ENCODE measurements at regions not wholly inside any gene's neighbourhood (a gene's known extent, or its start where the extent isn't known, plus 50 kb on each side); places are given as distances from the start of the nearest gene placed in this dataset.

- no peaks in the 10 kb centered on the region for H3K9me3 ChIP-seq
- no peak for DNase-seq (ENCODE audit: low spot score)
- H3K4me1 ChIP-seq (replicated peaks), result no peaks in the 10 kb centered on the region
- no peaks in the 10 kb centered on the region for H3K36me3 ChIP-seq
- H3K27ac ChIP-seq, result no peak overlapping the region
- no peak overlapping the region for H3K4me3 ChIP-seq
- TF ChIP-seq CTCF (IDR thresholded peaks at IDR 0.05) (no peak), POLR2AphosphoS5 (IDR thresholded peaks at IDR 0.05) (no peak), POLR2A (IDR thresholded peaks at IDR 0.05) (no peak)
- 78% methylated on average over 5 of the region's 5 CpGs for WGBS
- H3K27me3 ChIP-seq (replicated peaks; ENCODE audit: insufficient read depth), result no peaks in the 10 kb centered on the region
- intact Hi-C loops (cut with DNase I), result no loop called here
Observed at GRCh38 chrX:4322916-4323315, 609.5 kb upstream of the PRKX start.

GRCh38 chrX:4320436-4320947, 607.0 kb upstream of the PRKX start:
- 42% methylated on average over 9 of the region's 9 CpGs for WGBS
- Histone ChIP-seq H3K27ac (no peak overlapping the region), H3K9me3 (no peaks in the 10 kb centered on the region), H3K36me3 (no peaks in the 10 kb centered on the region), H3K27me3 (replicated peaks; ENCODE audit: insufficient read depth) (no peaks in the 10 kb centered on the region), H3K4me3 (no peak overlapping the region), H3K4me1 (replicated peaks) (no peaks in the 10 kb centered on the region)
- intact Hi-C loops (cut with DNase I), result no loop called here
- TF ChIP-seq CTCF (IDR thresholded peaks at IDR 0.05) (no peak), POLR2A (IDR thresholded peaks at IDR 0.05) (no peak), POLR2AphosphoS5 (IDR thresholded peaks at IDR 0.05) (no peak)
- no peak for DNase-seq (ENCODE audit: low spot score)

GRCh38 chrX:4315891-4316290, 602.4 kb upstream of the PRKX start:
- WGBS, result 70% methylated on average over 2 of the region's 2 CpGs
- intact Hi-C loops (cut with DNase I), result no loop called here
- TF ChIP-seq POLR2A (IDR thresholded peaks at IDR 0.05), result no peak
- TF ChIP-seq POLR2AphosphoS5 (IDR thresholded peaks at IDR 0.05), result no peak
- no peak for TF ChIP-seq CTCF (IDR thresholded peaks at IDR 0.05)

GRCh38 chrX:4314586-4314985, 601.1 kb upstream of the PRKX start:
- DNase-seq (ENCODE audit: low spot score), result no peak
- intact Hi-C loops (cut with DNase I), result no loop called here
- 93% methylated on average over 1 of the region's 1 CpG for WGBS

More at GRCh38 chrX:4315891-4316290, 602.4 kb upstream of the PRKX start:
- H3K27ac ChIP-seq, result no peak overlapping the region
- H3K4me1 ChIP-seq (replicated peaks), result no peaks in the 10 kb centered on the region
- H3K9me3 ChIP-seq, result no peaks in the 10 kb centered on the region
- no peak for DNase-seq (ENCODE audit: low spot score)
- H3K27me3 ChIP-seq (replicated peaks; ENCODE audit: insufficient read depth), result no peaks in the 10 kb centered on the region
- H3K36me3 ChIP-seq, result no peaks in the 10 kb centered on the region
- no peak overlapping the region for H3K4me3 ChIP-seq

More at GRCh38 chrX:4314586-4314985, 601.1 kb upstream of the PRKX start:
- H3K36me3 ChIP-seq, result no peaks in the 10 kb centered on the region
- no peaks in the 10 kb centered on the region for H3K9me3 ChIP-seq
- H3K27me3 ChIP-seq (replicated peaks; ENCODE audit: insufficient read depth), result no peaks in the 10 kb centered on the region
- no peak for TF ChIP-seq POLR2AphosphoS5 (IDR thresholded peaks at IDR 0.05)
- no peak for TF ChIP-seq POLR2A (IDR thresholded peaks at IDR 0.05)
- no peak for TF ChIP-seq CTCF (IDR thresholded peaks at IDR 0.05)
- H3K4me3 ChIP-seq, result no peak overlapping the region
- H3K4me1 ChIP-seq (replicated peaks), result no peaks in the 10 kb centered on the region
- no peak overlapping the region for H3K27ac ChIP-seq
